Fibroblast of pulmonary artery (primary cell): ENCODE measurements at regions not wholly inside any gene's neighbourhood (a gene's known extent, or its start where the extent isn't known, plus 50 kb on each side); places are given as distances from the start of the nearest gene placed in this dataset.

Experiments
- DNase-seq: peaks from one replicate; pipeline ENCODE4 v3.0.0-alpha.2; 2010; ENCODE audit warnings: low read depth
- H3K4me3 ChIP-seq: replicated peaks from 2 replicates; pipeline ENCODE4 v1.5.1; 2011; ENCODE audit warnings: low read depth, mild to moderate bottlenecking, control low read depth, low read length, moderate library complexity
- CTCF ChIP-seq: IDR thresholded peaks from 2 replicates; pipeline ENCODE4 v1.5.1; 2011; ENCODE audit warnings: mild to moderate bottlenecking, control low read depth, low read length, inconsistent platforms; ENCODE audit errors: missing control alignments

- no peak for DNase-seq
- no peak for TF ChIP-seq CTCF
- H3K4me3 ChIP-seq, result no peak overlapping the region
These were observed 236.0 kb upstream of the CIBAR2 start for GRCh38 chr16:85348065-85348840.

DNA sequence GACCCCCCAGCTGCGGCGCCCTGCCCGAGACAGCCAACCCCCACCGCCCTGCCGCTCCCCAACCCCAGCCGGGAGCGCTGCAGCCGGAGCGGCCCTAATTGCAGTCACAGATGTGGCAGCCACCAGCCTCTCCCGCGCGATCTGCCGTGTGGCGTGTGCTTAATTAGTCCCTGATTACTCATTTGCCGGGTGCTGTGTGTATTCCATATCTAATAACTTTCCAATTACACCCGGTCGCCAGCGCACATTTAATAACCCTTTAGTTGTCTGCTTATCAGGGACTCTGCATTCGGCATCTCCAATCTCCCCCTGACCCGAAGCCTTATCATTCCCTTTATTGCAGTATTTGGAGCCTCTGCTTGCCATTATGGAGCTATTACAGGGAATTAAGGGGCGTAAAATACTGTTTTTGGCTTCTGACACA is 236.7 kb upstream of the CIBAR2 start:
- no peak overlapping the region for H3K4me3 ChIP-seq

DNA sequence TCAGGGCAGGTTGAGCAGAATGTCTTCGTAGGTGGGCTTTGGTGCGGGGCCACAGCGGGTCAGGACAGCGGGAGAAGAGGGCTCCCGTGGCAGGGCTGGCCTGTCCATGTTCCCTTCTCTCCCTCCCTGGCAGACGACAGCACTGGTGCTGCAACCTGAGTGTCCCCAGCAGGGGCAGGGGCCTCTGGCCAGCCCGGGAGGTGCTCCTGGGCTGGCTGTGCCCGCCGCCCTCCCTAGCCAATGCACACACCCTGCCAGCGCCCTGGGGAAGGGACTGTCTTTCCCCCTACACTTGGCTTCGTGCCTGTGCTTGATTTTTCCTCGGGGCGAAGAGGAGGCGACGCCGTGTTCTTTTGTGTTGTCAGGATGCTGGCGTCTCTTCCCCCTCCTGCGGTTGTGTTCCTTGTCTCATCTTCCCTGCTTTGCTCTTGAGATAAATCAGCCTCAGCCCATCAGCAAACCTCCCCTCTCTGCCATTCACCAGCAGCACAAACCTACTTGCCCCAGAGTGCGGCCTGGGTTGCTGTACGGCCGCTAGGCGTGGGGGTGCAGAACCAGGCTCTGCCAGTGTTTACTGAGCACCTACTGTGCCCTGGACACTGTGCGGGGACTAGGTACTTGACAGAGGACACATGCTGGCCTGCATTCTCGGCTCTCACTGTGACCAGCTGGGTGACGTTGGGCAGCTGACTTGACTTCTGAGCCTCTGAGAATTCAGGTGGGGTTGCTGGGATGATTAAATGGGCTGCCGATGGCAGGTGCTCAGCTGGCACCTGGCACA is 237.3 kb upstream of the CIBAR2 start:
- H3K4me3 ChIP-seq, result no peak overlapping the region
- no peak for DNase-seq
- TF ChIP-seq CTCF, result no peak

More for the DNA sequence above, 236.7 kb upstream of the CIBAR2 start:
- no peak for DNase-seq
- no peak for TF ChIP-seq CTCF

DNA sequence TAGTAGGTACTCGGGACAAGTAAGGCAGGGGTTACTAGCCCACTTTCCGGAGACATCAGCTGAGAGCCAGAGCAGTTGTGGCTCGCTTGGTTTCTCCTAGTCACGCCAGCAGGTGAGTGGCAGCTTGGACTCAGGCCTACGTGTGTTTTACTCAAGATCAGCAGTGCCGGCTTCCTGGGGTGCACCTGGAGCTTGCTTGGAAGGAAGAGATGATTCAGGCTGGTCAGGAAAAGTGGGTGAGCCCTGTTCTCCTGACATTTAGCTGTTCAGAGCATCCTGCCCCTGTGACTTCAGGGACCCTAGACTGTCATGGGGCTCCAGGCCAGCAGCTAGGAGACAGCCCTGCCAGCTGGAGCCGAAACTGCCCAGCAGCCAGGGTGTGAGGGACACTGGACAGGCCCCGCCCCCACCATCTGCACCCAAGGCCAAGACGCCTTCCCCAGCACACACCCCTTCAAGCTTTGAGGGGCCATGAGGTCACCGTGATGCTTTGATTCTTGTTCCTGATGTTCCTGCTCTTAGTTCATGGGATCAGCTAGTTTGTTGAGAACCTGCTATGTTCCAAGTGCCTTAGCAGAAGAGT is 238.0 kb upstream of the CIBAR2 start:
- no peak overlapping the region for H3K4me3 ChIP-seq
- DNase-seq, result no peak
- no peak for TF ChIP-seq CTCF

DNA sequence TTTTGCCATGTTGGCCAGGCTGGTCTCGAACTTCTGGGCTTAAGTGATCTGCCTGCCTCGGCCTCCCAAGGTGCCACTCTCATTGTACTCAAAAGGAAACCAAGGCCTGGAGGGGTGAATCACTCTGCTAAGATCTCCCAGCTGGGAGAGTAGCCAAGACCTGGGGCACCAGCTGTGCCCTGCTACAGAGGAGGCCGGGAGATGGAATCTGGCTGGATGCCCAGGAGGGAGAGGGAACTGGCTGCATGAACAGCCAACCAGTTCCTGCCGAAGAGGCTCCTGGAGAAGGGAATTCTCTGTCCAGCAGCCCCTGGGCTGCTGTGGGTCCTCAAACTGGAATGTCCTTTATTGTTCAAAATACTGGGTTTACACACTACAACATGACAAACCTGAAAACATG is 238.7 kb upstream of the CIBAR2 start:
- H3K4me3 ChIP-seq, result no peak overlapping the region
- TF ChIP-seq CTCF, result no peak
- DNase-seq, result peak; percentile 94

DNA sequence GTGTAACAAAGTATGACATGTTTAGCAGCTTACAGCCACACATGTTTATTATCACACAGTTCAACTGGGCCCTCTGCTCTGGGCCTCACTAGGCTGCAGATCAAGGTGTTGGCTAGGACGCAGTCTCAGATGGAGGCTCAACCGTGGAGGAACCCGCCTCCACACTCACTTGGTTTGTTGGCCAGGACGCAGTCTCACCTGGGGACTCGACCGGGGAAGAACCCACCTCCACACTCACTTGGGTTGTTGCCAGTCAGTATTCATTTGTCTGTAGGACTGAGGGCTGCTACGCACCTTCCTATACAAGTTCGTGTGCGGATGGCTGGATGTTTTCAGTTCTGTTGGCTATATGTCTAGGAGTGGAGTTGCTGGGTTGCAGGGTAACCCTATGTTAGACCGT is 240.7 kb upstream of the CIBAR2 start:
- no peak for TF ChIP-seq CTCF
- DNase-seq, result no peak
- no peak overlapping the region for H3K4me3 ChIP-seq
